GM12878 (cell line): ENCODE measurements at regions not wholly inside any gene's neighbourhood (a gene's known extent, or its start where the extent isn't known, plus 50 kb on each side); places are given as distances from the start of the nearest gene placed in this dataset.

Experiments used
- ATAC-seq: fragments of 200-7000 bp; cut with Tn5 transposase; 3 replicates; pipeline ENCODE4 v1.9.1; 2020; ENCODE audit warnings: mild to moderate bottlenecking, moderate library complexity
- BruUV-seq: library from RNA; stranded (reverse); fragments of 400-500 nt; replicated peaks from 2 replicates; lab custom pipeline; 2021; lab: Mats Ljungman, UMichigan
- CTCF ChIA-PET: fragments of 300-600 bp; sonication (Branson Sonifier 250); formaldehyde crosslinking; extraction: SDS; loops from one replicate; lab custom pipeline; 2021; ENCODE audit warnings: inconsistent platforms; lab: Yijun Ruan, JAX
- POLR2A ChIA-PET: fragments of 350-600 bp; formaldehyde crosslinking; extraction: SDS; loops from one replicate; lab custom pipeline; 2021; ENCODE audit warnings: inconsistent platforms; lab: Charles Lee
- RAD21 ChIA-PET: fragments of 300-600 bp; sonication (Branson Sonifier 250); formaldehyde crosslinking; loops from one replicate; lab custom pipeline; 2023; ENCODE audit warnings: antibody characterized with exemption; ENCODE audit not compliant: unreplicated experiment; lab: Charles Lee
- SMC1A ChIA-PET: fragments of 300-600 bp; sonication (Branson Sonifier 250); formaldehyde crosslinking; loops from one replicate; lab custom pipeline; 2023; ENCODE audit not compliant: unreplicated experiment, uncharacterized antibody; lab: Charles Lee
- DNase-seq: peaks from one replicate; pipeline ENCODE4 v3.0.0-alpha.2; 2011; ENCODE audit warnings: low read depth, low spot score
- FAIRE-seq: peaks from 3 replicates; lab custom pipeline; 2011; peaks lifted over from hg19 to GRCh38; lab: Jason Lieb, UNC
- H2AFZ ChIP-seq: 2 replicates; pipeline ENCODE4 v1.6.0; 2011; ENCODE audit warnings: low read depth, low read length, control low read depth; ENCODE audit not compliant: control insufficient read depth
- H3K27ac ChIP-seq: 2 replicates; pipeline ENCODE4 v1.5.1; 2011; ENCODE audit warnings: control low read depth; ENCODE audit not compliant: control insufficient read depth, insufficient read depth
- H3K27me3 ChIP-seq, 2 experiments: replicated peaks in 1 of 2; 2 replicates each; pipeline versions ENCODE4 v1.6.0 to v1.6.1; 2011; ENCODE audit warnings: low read length in 1 of 2; ENCODE audit not compliant: control insufficient read depth in 2 of 2, insufficient read depth in 2 of 2
- H3K36me3 ChIP-seq, 2 experiments: 2 replicates each; pipeline ENCODE4 v1.5.1; 2011; ENCODE audit warnings: low read length in 1 of 2; ENCODE audit not compliant: control insufficient read depth in 2 of 2, insufficient read depth in 2 of 2
- H3K4me1 ChIP-seq: 2 replicates; pipeline ENCODE4 v1.6.1; 2011; ENCODE audit warnings: mild to moderate bottlenecking, low read length, moderate library complexity, mixed read lengths; ENCODE audit not compliant: control insufficient read depth, insufficient read depth
- H3K4me2 ChIP-seq: 2 replicates; pipeline ENCODE4 v1.6.0; 2011; ENCODE audit warnings: control low read depth; ENCODE audit not compliant: control insufficient read depth, insufficient read depth
- H3K4me3 ChIP-seq: fragments of 200-600 bp; sonication (generic); 2 replicates; pipeline ENCODE4 v1.5.1; 2016
- H3K79me2 ChIP-seq: 2 replicates; pipeline ENCODE4 v1.6.0; 2011; ENCODE audit warnings: low read length; ENCODE audit not compliant: control insufficient read depth, insufficient read depth
- H3K9ac ChIP-seq: 2 replicates; pipeline ENCODE4 v1.8.0; 2011; ENCODE audit warnings: low read length, control low read depth, mixed read lengths; ENCODE audit not compliant: control insufficient read depth, insufficient read depth
- H3K9me3 ChIP-seq: replicated peaks from 3 replicates; pipeline ENCODE4 v1.5.1; 2011; ENCODE audit warnings: mild to moderate bottlenecking, low read length; ENCODE audit not compliant: control insufficient read depth, insufficient read depth
- H4K20me1 ChIP-seq: 2 replicates; pipeline ENCODE4 v1.6.0; 2011; ENCODE audit not compliant: control insufficient read depth, insufficient read depth
- FOXM1 ChIP-seq: IDR thresholded peaks from 2 replicates; pipeline ENCODE4 v1.6.1; 2012; ENCODE audit warnings: low read depth, mild to moderate bottlenecking, inconsistent platforms, low read length, moderate library complexity
- RELA ChIP-seq: fragments of 450-650 bp; IDR thresholded peaks from 2 replicates; pipeline ENCODE4 v1.8.0; 2014; ENCODE audit warnings: borderline replicate concordance; ENCODE audit not compliant: partially characterized antibody
- WGBS: methylation state at CpG from one replicate; pipeline ENCODE4 v1.1.6; 2016; ENCODE audit warnings: low lambda C conversion rate; ENCODE audit not compliant: insufficient replicate concordance, insufficient coverage; ENCODE audit errors: missing lambda C conversion rate; 5-methylcytosine and 5-hydroxymethylcytosine counted together
- in situ Hi-C: fragments of 300-500 bp; cut with MboI; formaldehyde crosslinking; loops from 9 replicates; pipeline ENCODE4 v1.14.3; 2018; ENCODE audit warnings: mixed read lengths
- intact Hi-C: fragments of 100-400 bp; cut with micrococcal nuclease; formaldehyde crosslinking; loops from one replicate; pipeline ENCODE4 v1.14.2; 2022; ENCODE audit not compliant: unreplicated experiment
- TF ChIP-seq, protein P1 (sequence below): fragments of 450-650 bp; formaldehyde crosslinking; IDR thresholded peaks from 2 replicates; pipeline ENCODE4 v1.5.0; 2022; ENCODE audit warnings: mild to moderate bottlenecking, missing genetic modification characterization
- TF ChIP-seq, protein P2 (sequence below): IDR thresholded peaks from 2 replicates; pipeline ENCODE4 v1.6.1; 2012; ENCODE audit warnings: low read depth, low read length, improper control_type of control experiment

DNA sequence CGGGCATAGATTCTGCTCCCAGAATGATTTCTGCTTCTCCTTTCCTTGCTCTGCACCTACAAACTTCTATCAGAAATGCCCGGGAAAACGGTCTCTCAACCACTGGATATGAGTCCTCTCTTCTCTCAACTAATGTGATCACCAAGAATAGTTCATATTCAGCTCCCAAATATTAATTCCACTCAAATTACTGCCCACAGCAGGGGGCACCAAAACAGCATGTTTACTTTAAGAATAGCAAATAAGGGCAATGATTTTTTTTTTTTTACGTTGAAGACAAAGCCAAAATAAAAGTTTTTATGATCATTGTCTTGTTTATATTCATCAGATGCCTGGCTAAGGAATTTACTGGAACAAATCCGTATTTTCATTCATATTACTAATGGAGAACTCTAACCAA lies 94.9 kb upstream of the PRSS1 start:
- Histone ChIP-seq H3K4me1 (no peaks in the 10 kb centered on the region), H3K4me3 (no peak overlapping the region), H3K27ac (no peak overlapping the region), H3K79me2 (no peaks in the 10 kb centered on the region), H3K9me3 (no peaks in the 10 kb centered on the region), H3K27me3 (no peaks in the 10 kb centered on the region; a peak in 2 of 4 replicates), H3K4me2 (no peak overlapping the region), H3K36me3 (no peaks in the 10 kb centered on the region), H3K9ac (no peak overlapping the region), H2AFZ (no peak overlapping the region), H4K20me1 (no peaks in the 10 kb centered on the region)
- ChIA-PET RAD21 (interaction anchor here (0.7 to 2.5 kb wide), 3 partner anchors 129 to 208 kb away, joined by 3 to 14 read pairs (median 4); no protein-coding TSS in a partner anchor), POLR2A (interaction anchor here (0.7 kb wide), 1 partner anchor 12 kb away, joined by 4 read pairs; no protein-coding TSS in a partner anchor), CTCF (interaction anchor here (0.6 to 1.3 kb wide), 7 partner anchors 8 to 238 kb away, joined by 3 to 8 read pairs (median 3); no protein-coding TSS in a partner anchor), SMC1A (interaction anchor here (0.6 to 1.0 kb wide), 6 partner anchors 13 to 360 kb away, joined by 3 to 5 read pairs (median 3); no protein-coding TSS in a partner anchor)
- in situ Hi-C loops: no loop called here
- ATAC-seq (no peak), FAIRE-seq (no peak), DNase-seq (no peak)
- intact Hi-C loops: no loop called here
- TF ChIP-seq RELA (no peak), FOXM1 (no peak)
- TF ChIP-seq, protein P1, sequence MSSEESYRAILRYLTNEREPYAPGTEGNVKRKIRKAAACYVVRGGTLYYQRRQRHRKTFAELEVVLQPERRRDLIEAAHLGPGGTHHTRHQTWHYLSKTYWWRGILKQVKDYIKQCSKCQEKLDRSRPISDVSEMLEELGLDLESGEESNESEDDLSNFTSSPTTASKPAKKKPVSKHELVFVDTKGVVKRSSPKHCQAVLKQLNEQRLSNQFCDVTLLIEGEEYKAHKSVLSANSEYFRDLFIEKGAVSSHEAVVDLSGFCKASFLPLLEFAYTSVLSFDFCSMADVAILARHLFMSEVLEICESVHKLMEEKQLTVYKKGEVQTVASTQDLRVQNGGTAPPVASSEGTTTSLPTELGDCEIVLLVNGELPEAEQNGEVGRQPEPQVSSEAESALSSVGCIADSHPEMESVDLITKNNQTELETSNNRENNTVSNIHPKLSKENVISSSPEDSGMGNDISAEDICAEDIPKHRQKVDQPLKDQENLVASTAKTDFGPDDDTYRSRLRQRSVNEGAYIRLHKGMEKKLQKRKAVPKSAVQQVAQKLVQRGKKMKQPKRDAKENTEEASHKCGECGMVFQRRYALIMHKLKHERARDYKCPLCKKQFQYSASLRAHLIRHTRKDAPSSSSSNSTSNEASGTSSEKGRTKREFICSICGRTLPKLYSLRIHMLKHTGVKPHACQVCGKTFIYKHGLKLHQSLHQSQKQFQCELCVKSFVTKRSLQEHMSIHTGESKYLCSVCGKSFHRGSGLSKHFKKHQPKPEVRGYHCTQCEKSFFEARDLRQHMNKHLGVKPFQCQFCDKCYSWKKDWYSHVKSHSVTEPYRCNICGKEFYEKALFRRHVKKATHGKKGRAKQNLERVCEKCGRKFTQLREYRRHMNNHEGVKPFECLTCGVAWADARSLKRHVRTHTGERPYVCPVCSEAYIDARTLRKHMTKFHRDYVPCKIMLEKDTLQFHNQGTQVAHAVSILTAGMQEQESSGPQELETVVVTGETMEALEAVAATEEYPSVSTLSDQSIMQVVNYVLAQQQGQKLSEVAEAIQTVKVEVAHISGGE (CRISPR knock-in tag): no peak
- TF ChIP-seq, protein P2, sequence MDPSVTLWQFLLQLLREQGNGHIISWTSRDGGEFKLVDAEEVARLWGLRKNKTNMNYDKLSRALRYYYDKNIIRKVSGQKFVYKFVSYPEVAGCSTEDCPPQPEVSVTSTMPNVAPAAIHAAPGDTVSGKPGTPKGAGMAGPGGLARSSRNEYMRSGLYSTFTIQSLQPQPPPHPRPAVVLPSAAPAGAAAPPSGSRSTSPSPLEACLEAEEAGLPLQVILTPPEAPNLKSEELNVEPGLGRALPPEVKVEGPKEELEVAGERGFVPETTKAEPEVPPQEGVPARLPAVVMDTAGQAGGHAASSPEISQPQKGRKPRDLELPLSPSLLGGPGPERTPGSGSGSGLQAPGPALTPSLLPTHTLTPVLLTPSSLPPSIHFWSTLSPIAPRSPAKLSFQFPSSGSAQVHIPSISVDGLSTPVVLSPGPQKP: no peak
- no TSS peak for BruUV-seq
- WGBS: 23% methylated on average over 2 of the region's 5 CpGs
